B cell (primary cell): ENCODE measurements at regions not wholly inside any gene's neighbourhood (a gene's known extent, or its start where the extent isn't known, plus 50 kb on each side); places are given as distances from the start of the nearest gene placed in this dataset.

ENCODE experiments used
- ATAC-seq: fragments of 200-7000 bp; cut with Tn5 transposase; one replicate; pipeline ENCODE4 v1.10.0; 2021; ENCODE audit warnings: low read depth, mild to moderate bottlenecking, moderate number of reproducible peaks, moderate library complexity
- CTCF ChIA-PET: fragments of 350-600 bp; sonication (Branson Sonifier 250); formaldehyde crosslinking; loops from one replicate; lab custom pipeline; 2021; ENCODE audit warnings: antibody characterized with exemption, inconsistent platforms; lab: Charles Lee
- POLR2A ChIA-PET: fragments of 350-600 bp; sonication (Branson Sonifier 250); formaldehyde crosslinking; loops from one replicate; lab custom pipeline; 2021; ENCODE audit warnings: antibody characterized with exemption; lab: Charles Lee
- DNase-seq: peaks from one replicate; pipeline ENCODE4 v3.0.0; 2013
- H2AFZ ChIP-seq: 2 replicates; pipeline ENCODE4 v1.6.1; 2012; ENCODE audit warnings: mild to moderate bottlenecking, low read depth, low read length; ENCODE audit not compliant: insufficient read depth, poor library complexity, severe bottlenecking
- H3K27ac ChIP-seq, 2 donors: 1 replicate in 1 of 2; 2 replicates in 1 of 2; pipeline ENCODE4 v1.5.1; 2012 to 2013; ENCODE audit warnings: low read length in 2 of 2, mild to moderate bottlenecking in 2 of 2, moderate library complexity in 1 of 2
- H3K27me3 ChIP-seq, 4 experiments: fragments of 200-600 bp in 1 of 4; sonication (generic) in 1 of 4; replicated peaks in 1 of 4; 1 replicate in 2 of 4; 2 replicates in 2 of 4; pipeline versions ENCODE4 v1.6.1 to v1.7.0; 2013 to 2016; ENCODE audit warnings: low read length in 3 of 4, mild to moderate bottlenecking in 2 of 4, mixed read lengths in 1 of 4, moderate library complexity in 1 of 4; ENCODE audit not compliant: insufficient read depth in 4 of 4, control insufficient read depth in 3 of 4; ENCODE audit errors: control extremely low read depth in 1 of 4
- H3K36me3 ChIP-seq, 2 experiments: replicated peaks in 1 of 2; 1 replicate in 1 of 2; 2 replicates in 1 of 2; pipeline versions ENCODE4 v1.6.1 to v1.7.1; 2013; ENCODE audit warnings: low read length in 1 of 2; ENCODE audit not compliant: insufficient read depth in 2 of 2, control insufficient read depth in 1 of 2; ENCODE audit errors: control extremely low read depth in 1 of 2, extremely low read depth in 1 of 2
- H3K4me1 ChIP-seq, 2 donors: fragments of 200-600 bp in 1 of 2; sonication (generic) in 1 of 2; 1 replicate in 1 of 2; 2 replicates in 1 of 2; pipeline versions ENCODE4 v1.5.1 to v1.6.1; 2013 to 2017; ENCODE audit warnings: low read length in 2 of 2; ENCODE audit not compliant: control insufficient read depth in 2 of 2, insufficient read depth in 2 of 2
- H3K4me2 ChIP-seq: replicated peaks from 2 replicates; pipeline ENCODE3; 2012; ENCODE audit warnings: mild to moderate bottlenecking, low read depth, low read length; ENCODE audit not compliant: poor library complexity, severe bottlenecking
- H3K4me3 ChIP-seq, 5 experiments: fragments of 200-600 bp in 1 of 5; sonication (generic) in 1 of 5; 1 replicate in 3 of 5; 2 replicates in 2 of 5; pipeline versions ENCODE4 v1.5.1 to v1.7.0; 2011 to 2016; ENCODE audit warnings: low read length in 4 of 5, mild to moderate bottlenecking in 4 of 5, low read depth in 2 of 5, control low read depth in 1 of 5, moderate library complexity in 1 of 5; ENCODE audit not compliant: insufficient read depth in 1 of 5; ENCODE audit errors: control extremely low read depth in 1 of 5, extremely low read depth in 1 of 5
- H3K79me2 ChIP-seq: fragments of 200-600 bp; sonication (generic); one replicate; pipeline ENCODE4 v1.6.0; 2016; ENCODE audit warnings: low read length; ENCODE audit not compliant: control insufficient read depth, insufficient read depth
- H3K9ac ChIP-seq: fragments of 200-600 bp; sonication (generic); 2 replicates; pipeline ENCODE4 v1.6.1; 2017; ENCODE audit warnings: mild to moderate bottlenecking, low read length, moderate library complexity
- H3K9me3 ChIP-seq, 3 donors: one replicate each; pipeline versions ENCODE4 v1.6.1 to v1.7.1; 2013; ENCODE audit warnings: low read length in 2 of 3; ENCODE audit not compliant: control insufficient read depth in 2 of 3, insufficient read depth in 1 of 3; ENCODE audit errors: control extremely low read depth in 1 of 3
- H4K20me1 ChIP-seq: 2 replicates; pipeline ENCODE4 v1.6.0; 2012; ENCODE audit warnings: mild to moderate bottlenecking, low read length; ENCODE audit not compliant: insufficient read depth, control insufficient read depth, poor library complexity, severe bottlenecking
- H3K27ac Mint-ChIP-seq: one replicate; pipeline ENCODE4 v1.8.0; 2021; ENCODE audit warnings: mixed read lengths
- H3K27me3 Mint-ChIP-seq: one replicate; pipeline ENCODE4 v1.8.0; 2021; ENCODE audit warnings: mixed read lengths
- H3K4me1 Mint-ChIP-seq: one replicate; pipeline ENCODE4 v1.8.0; 2021; ENCODE audit warnings: mixed read lengths
- H3K4me3 Mint-ChIP-seq: one replicate; pipeline ENCODE4 v1.8.0; 2021; ENCODE audit warnings: mixed read lengths
- H3K9me3 Mint-ChIP-seq: one replicate; pipeline ENCODE4 v1.8.0; 2022; ENCODE audit warnings: mixed read lengths; ENCODE audit not compliant: insufficient read depth
- EZH2 ChIP-seq: IDR thresholded peaks from 2 replicates; pipeline ENCODE4 v1.6.1; 2012; ENCODE audit warnings: borderline replicate concordance, low read depth, mild to moderate bottlenecking, moderate library complexity, low read length; ENCODE audit not compliant: insufficient read depth, poor library complexity, severe bottlenecking
- WGBS: methylation state at CpG from one replicate; pipeline ENCODE4 v1.1.5; 2013; ENCODE audit warnings: missing lambda C conversion rate; ENCODE audit not compliant: insufficient coverage; 5-methylcytosine and 5-hydroxymethylcytosine counted together
- intact Hi-C: fragments of 100-400 bp; cut with micrococcal nuclease; formaldehyde crosslinking; loops from one replicate; pipeline ENCODE4 v1.10.0; 2022
- TF ChIP-seq, protein P1 (sequence below): fragments of 200-600 bp; IDR thresholded peaks from one replicate; pipeline ENCODE4 v1.8.0; 2022; ENCODE audit warnings: antibody characterized with exemption, mild to moderate bottlenecking

DNA sequence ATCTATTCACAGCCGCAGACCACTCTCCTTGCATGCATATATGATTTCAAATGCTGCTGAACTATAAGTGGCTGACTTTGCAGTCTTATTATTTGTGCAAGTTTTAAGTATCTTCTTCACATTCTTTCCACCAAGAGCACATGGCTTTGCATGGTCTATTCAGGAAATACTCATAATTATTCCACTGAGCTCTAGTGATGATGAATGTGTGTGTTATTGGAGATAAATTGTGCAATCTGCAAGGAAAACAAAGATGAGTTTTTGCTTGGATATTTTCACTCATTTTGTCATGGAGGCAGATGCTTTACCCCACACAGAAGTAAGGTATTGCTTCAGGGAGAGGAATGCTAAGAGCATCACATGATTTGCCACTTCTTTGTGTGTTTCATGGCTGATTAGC is 764.6 kb downstream of the TBC1D32 start:
- Histone ChIP-seq H3K79me2 (no peaks in the 10 kb centered on the region), H3K4me3 (no peak overlapping the region), H3K27ac (no peak overlapping the region), H3K4me2 (no peak overlapping the region), H3K36me3 (no peaks in the 10 kb centered on the region), H4K20me1 (no peaks in the 10 kb centered on the region), H3K4me1 (no peaks in the 10 kb centered on the region), H3K9me3 (no peaks in the 10 kb centered on the region), H2AFZ (no peak overlapping the region), H3K27me3 (no peaks in the 10 kb centered on the region), H3K9ac (no peak overlapping the region)
- TF ChIP-seq EZH2, result no peak
- TF ChIP-seq, protein P1, sequence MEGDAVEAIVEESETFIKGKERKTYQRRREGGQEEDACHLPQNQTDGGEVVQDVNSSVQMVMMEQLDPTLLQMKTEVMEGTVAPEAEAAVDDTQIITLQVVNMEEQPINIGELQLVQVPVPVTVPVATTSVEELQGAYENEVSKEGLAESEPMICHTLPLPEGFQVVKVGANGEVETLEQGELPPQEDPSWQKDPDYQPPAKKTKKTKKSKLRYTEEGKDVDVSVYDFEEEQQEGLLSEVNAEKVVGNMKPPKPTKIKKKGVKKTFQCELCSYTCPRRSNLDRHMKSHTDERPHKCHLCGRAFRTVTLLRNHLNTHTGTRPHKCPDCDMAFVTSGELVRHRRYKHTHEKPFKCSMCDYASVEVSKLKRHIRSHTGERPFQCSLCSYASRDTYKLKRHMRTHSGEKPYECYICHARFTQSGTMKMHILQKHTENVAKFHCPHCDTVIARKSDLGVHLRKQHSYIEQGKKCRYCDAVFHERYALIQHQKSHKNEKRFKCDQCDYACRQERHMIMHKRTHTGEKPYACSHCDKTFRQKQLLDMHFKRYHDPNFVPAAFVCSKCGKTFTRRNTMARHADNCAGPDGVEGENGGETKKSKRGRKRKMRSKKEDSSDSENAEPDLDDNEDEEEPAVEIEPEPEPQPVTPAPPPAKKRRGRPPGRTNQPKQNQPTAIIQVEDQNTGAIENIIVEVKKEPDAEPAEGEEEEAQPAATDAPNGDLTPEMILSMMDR, result no peak
- DNase-seq (no peak), ATAC-seq (no peak)
- Mint-ChIP-seq H3K4me1 (no peaks in the 10 kb centered on the region), H3K27ac (no peak overlapping the region), H3K4me3 (no peak overlapping the region), H3K9me3 (peaks cover 3% of the 10 kb centered on the region), H3K27me3 (no peaks in the 10 kb centered on the region)
- ChIA-PET POLR2A (no interaction called here), CTCF (interaction anchor here (0.9 kb wide), 1 partner anchor 18 kb away, joined by 3 read pairs; no protein-coding TSS in a partner anchor)
- intact Hi-C loops, result no loop called here
- no CpG with 5 or more reads among the region's 1 CpG for WGBS

DNA sequence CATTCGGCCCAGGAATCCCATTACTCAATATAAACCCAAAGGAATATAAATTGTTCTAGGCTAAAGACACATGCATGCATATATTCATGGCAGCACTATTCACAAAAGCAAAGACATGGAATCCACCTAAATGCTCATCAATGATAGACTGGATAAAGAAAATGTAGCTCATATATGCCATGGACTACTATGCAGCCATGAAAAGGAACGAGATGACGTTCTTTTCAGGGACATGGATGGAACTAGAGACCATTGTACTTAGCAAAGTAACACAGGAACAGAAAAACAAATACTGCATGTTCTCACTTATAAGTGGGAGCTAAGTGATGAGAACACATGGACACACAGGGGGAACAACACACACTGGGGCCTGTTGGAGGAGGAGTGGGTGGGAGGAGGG is 769.5 kb downstream of the TBC1D32 start:
- Mint-ChIP-seq H3K27ac (no peak overlapping the region), H3K4me3 (no peak overlapping the region), H3K9me3 (peaks cover 3% of the 10 kb centered on the region), H3K27me3 (no peaks in the 10 kb centered on the region), H3K4me1 (no peaks in the 10 kb centered on the region)
- POLR2A ChIA-PET, result no interaction called here
- TF ChIP-seq, protein P1, result no peak
- H3K9me3 ChIP-seq, result no peaks in the 10 kb centered on the region
- no peak overlapping the region for H3K27ac ChIP-seq
- no peaks in the 10 kb centered on the region for H3K4me1 ChIP-seq
- H3K36me3 ChIP-seq, result no peaks in the 10 kb centered on the region
- no peak overlapping the region for H2AFZ ChIP-seq
- no peaks in the 10 kb centered on the region for H3K27me3 ChIP-seq
- no peak overlapping the region for H3K9ac ChIP-seq
- H3K79me2 ChIP-seq, result no peaks in the 10 kb centered on the region
- CTCF ChIA-PET, result no interaction called here
- ATAC-seq, result no peak
- H3K4me3 ChIP-seq, result no peak overlapping the region
- H4K20me1 ChIP-seq, result no peaks in the 10 kb centered on the region
- H3K4me2 ChIP-seq, result no peak overlapping the region
- whole genome bisulfite sequencing, result 80% methylated on average over 1 of the region's 3 CpGs
- no peak for DNase-seq
- intact Hi-C loops, result no loop called here
